ENCODE measurements at regions not wholly inside any gene's neighbourhood (a gene's known extent, or its start where the extent isn't known, plus 50 kb on each side); places are given as distances from the start of the nearest gene placed in this dataset.

- peaks cover 8% of the 10 kb centered on the region for H3K9me3 ChIP-seq (ENCODE audit: insufficient read depth, low read length)
- no peak for DNase-seq (ENCODE audit: low read depth, low spot score)
- H3K9ac ChIP-seq (ENCODE audit: insufficient read length, low read depth), result no peak overlapping the region
- H3K36me3 ChIP-seq (ENCODE audit: insufficient read depth, insufficient read length, low read length), result no peaks in the 10 kb centered on the region
- no peaks in the 10 kb centered on the region for H3K27me3 ChIP-seq (ENCODE audit: insufficient read depth, insufficient read length)
- no peaks in the 10 kb centered on the region for H3K4me1 ChIP-seq (ENCODE audit: insufficient read depth, insufficient read length)
- TF ChIP-seq ZNF274 (IDR thresholded peaks at IDR 0.05; ENCODE audit: low read depth, low read length), result no peak
- TF ChIP-seq SUZ12 (IDR thresholded peaks at IDR 0.05; ENCODE audit: extremely low read depth, insufficient read depth, insufficient read length), result no peak
- no peak for TF ChIP-seq YY1 (IDR thresholded peaks at IDR 0.05; ENCODE audit: insufficient read depth, insufficient read length)
- H3K4me3 ChIP-seq (ENCODE audit: insufficient read length, low read depth), result no peak overlapping the region
Observed at GRCh38 chr3:194971009-194971408, 285.3 kb downstream of the FAM43A start.

- TF ChIP-seq SUZ12 (IDR thresholded peaks at IDR 0.05; ENCODE audit: extremely low read depth, insufficient read depth, insufficient read length) (no peak), YY1 (IDR thresholded peaks at IDR 0.05; ENCODE audit: insufficient read depth, insufficient read length) (no peak), ZNF274 (IDR thresholded peaks at IDR 0.05; ENCODE audit: low read depth, low read length) (no peak)
- peaks cover 8% of the 10 kb centered on the region for H3K9me3 ChIP-seq (ENCODE audit: insufficient read depth, low read length)
- H3K27me3 ChIP-seq (ENCODE audit: insufficient read depth, insufficient read length), result no peaks in the 10 kb centered on the region
- H3K36me3 ChIP-seq (ENCODE audit: insufficient read depth, insufficient read length, low read length), result no peaks in the 10 kb centered on the region
- no peaks in the 10 kb centered on the region for H3K4me1 ChIP-seq (ENCODE audit: insufficient read depth, insufficient read length)
- no peak overlapping the region for H3K4me3 ChIP-seq (ENCODE audit: insufficient read length, low read depth)
- H3K9ac ChIP-seq (ENCODE audit: insufficient read length, low read depth), result no peak overlapping the region
- DNase-seq (ENCODE audit: low read depth, low spot score), result no peak
Observed at GRCh38 chr3:194971965-194972364, 286.3 kb downstream of the FAM43A start.

- H3K4me1 ChIP-seq (ENCODE audit: insufficient read depth, insufficient read length), result no peaks in the 10 kb centered on the region
- no peak overlapping the region for H3K9ac ChIP-seq (ENCODE audit: insufficient read length, low read depth)
- TF ChIP-seq SUZ12 (IDR thresholded peaks at IDR 0.05; ENCODE audit: extremely low read depth, insufficient read depth, insufficient read length) (no peak), YY1 (IDR thresholded peaks at IDR 0.05; ENCODE audit: insufficient read depth, insufficient read length) (no peak), ZNF274 (IDR thresholded peaks at IDR 0.05; ENCODE audit: low read depth, low read length) (no peak)
- DNase-seq (ENCODE audit: low read depth, low spot score), result no peak
- H3K4me3 ChIP-seq (ENCODE audit: insufficient read length, low read depth), result no peak overlapping the region
- H3K36me3 ChIP-seq (ENCODE audit: insufficient read depth, insufficient read length, low read length), result no peaks in the 10 kb centered on the region
- H3K27me3 ChIP-seq (ENCODE audit: insufficient read depth, insufficient read length), result no peaks in the 10 kb centered on the region
- H3K9me3 ChIP-seq (ENCODE audit: insufficient read depth, low read length), result peaks cover 8% of the 10 kb centered on the region
Observed at GRCh38 chr3:194972641-194973040, 287.0 kb downstream of the FAM43A start.

DNA sequence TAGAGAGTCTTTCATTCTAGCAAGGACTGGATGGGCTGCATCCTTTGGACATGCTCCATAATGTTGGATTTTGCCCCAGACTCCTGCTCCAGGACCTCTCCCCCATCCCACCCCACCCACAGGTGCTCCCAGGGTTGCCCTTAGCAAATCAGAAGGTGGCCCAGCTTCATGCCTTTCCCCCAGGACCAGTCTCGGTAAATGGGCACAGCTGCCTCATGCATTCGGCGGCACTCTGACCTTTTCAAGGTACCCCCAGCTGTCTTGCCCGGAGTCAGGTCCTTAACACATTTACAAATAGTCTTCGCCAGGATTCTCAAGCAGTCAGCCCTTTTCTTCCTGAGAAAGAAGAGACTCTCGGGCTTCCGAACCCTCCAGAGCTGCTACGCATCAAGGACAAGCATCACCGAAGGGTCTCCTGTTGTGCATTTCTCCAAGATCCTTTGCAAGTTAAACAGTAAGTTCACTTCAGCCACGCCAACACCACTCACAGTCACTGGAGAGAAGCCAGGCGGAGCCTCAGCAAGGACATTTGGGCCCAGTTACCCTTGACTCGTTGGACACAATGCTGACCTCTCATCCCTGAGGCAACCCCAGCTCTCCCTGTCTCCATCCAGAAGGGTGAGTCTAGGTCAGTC is 287.8 kb downstream of the FAM43A start:
- no peak for TF ChIP-seq SUZ12 (IDR thresholded peaks at IDR 0.05; ENCODE audit: extremely low read depth, insufficient read depth, insufficient read length)
- no peak for TF ChIP-seq ZNF274 (IDR thresholded peaks at IDR 0.05; ENCODE audit: low read depth, low read length)
- TF ChIP-seq YY1 (IDR thresholded peaks at IDR 0.05; ENCODE audit: insufficient read depth, insufficient read length), result no peak

DNA sequence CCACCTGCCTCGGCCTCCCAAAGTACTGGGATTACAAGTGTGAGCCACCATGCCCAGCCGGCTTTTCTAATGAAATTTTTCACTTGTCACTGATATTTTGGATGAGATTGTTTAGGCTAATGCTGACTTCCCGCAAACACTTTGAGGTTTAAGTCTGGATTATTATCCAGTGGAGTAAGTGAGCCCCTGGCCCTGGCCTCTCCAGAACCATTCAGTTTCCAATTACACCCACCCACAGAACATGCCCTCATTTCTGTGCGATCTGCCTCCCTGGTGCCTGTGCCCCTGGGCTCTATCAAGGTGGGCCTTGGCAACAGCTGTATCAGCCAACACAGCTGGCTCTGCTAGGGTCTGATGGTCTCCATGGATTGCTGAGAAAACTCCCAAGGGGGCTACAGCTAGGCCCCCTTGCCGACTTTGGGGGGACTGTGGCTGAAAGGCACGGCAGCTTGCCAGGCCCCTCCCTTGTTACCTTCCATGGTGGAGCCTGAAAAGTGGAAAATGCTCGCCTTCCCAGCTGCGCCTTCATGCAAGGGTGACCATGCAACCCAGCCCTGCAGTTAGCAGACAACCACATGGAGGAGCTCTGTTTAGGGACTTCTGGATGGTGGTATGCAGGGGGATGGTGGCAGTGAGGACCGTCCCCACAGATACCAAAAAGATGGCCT is 288.9 kb downstream of the FAM43A start:
- H3K4me1 ChIP-seq (ENCODE audit: insufficient read depth, insufficient read length), result no peaks in the 10 kb centered on the region
- peaks cover 8% of the 10 kb centered on the region for H3K9me3 ChIP-seq (ENCODE audit: insufficient read depth, low read length)
- no peak for TF ChIP-seq SUZ12 (IDR thresholded peaks at IDR 0.05; ENCODE audit: extremely low read depth, insufficient read depth, insufficient read length)
- no peak for TF ChIP-seq ZNF274 (IDR thresholded peaks at IDR 0.05; ENCODE audit: low read depth, low read length)
- no peak for TF ChIP-seq YY1 (IDR thresholded peaks at IDR 0.05; ENCODE audit: insufficient read depth, insufficient read length)
- no peaks in the 10 kb centered on the region for H3K36me3 ChIP-seq (ENCODE audit: insufficient read depth, insufficient read length, low read length)
- no peaks in the 10 kb centered on the region for H3K27me3 ChIP-seq (ENCODE audit: insufficient read depth, insufficient read length)
- H3K9ac ChIP-seq (ENCODE audit: insufficient read length, low read depth), result no peak overlapping the region
- no peak overlapping the region for H3K4me3 ChIP-seq (ENCODE audit: insufficient read length, low read depth)
- no peak for DNase-seq (ENCODE audit: low read depth, low spot score)

More for the DNA sequence above, 287.8 kb downstream of the FAM43A start:
- Histone ChIP-seq H3K27me3 (ENCODE audit: insufficient read depth, insufficient read length) (no peaks in the 10 kb centered on the region), H3K4me1 (ENCODE audit: insufficient read depth, insufficient read length) (no peaks in the 10 kb centered on the region), H3K4me3 (ENCODE audit: insufficient read length, low read depth) (no peak overlapping the region), H3K9me3 (ENCODE audit: insufficient read depth, low read length) (peaks cover 8% of the 10 kb centered on the region), H3K9ac (ENCODE audit: insufficient read length, low read depth) (no peak overlapping the region), H3K36me3 (ENCODE audit: insufficient read depth, insufficient read length, low read length) (no peaks in the 10 kb centered on the region)
- no peak for DNase-seq (ENCODE audit: low read depth, low spot score)

GRCh38 chr3:194976049-194976451 is 290.4 kb downstream of the FAM43A start:
- no peak for DNase-seq (ENCODE audit: low read depth, low spot score)
- Histone ChIP-seq H3K4me3 (ENCODE audit: insufficient read length, low read depth) (no peak overlapping the region), H3K36me3 (ENCODE audit: insufficient read depth, insufficient read length, low read length) (no peaks in the 10 kb centered on the region), H3K27me3 (ENCODE audit: insufficient read depth, insufficient read length) (no peaks in the 10 kb centered on the region), H3K9me3 (ENCODE audit: insufficient read depth, low read length) (0 out of 2 replicates have a peak, but pooled peaks cover under 1% of the 10 kb centered on the region), H3K9ac (ENCODE audit: insufficient read length, low read depth) (no peak overlapping the region), H3K4me1 (ENCODE audit: insufficient read depth, insufficient read length) (no peaks in the 10 kb centered on the region)
- TF ChIP-seq ZNF274 (IDR thresholded peaks at IDR 0.05; ENCODE audit: low read depth, low read length) (no peak), YY1 (IDR thresholded peaks at IDR 0.05; ENCODE audit: insufficient read depth, insufficient read length) (no peak), SUZ12 (IDR thresholded peaks at IDR 0.05; ENCODE audit: extremely low read depth, insufficient read depth, insufficient read length) (no peak)

GRCh38 chr3:194976874-194977273 is 291.2 kb downstream of the FAM43A start:
- no peaks in the 10 kb centered on the region for H3K36me3 ChIP-seq (ENCODE audit: insufficient read depth, insufficient read length, low read length)
- TF ChIP-seq YY1 (IDR thresholded peaks at IDR 0.05; ENCODE audit: insufficient read depth, insufficient read length) (no peak), ZNF274 (IDR thresholded peaks at IDR 0.05; ENCODE audit: low read depth, low read length) (no peak), SUZ12 (IDR thresholded peaks at IDR 0.05; ENCODE audit: extremely low read depth, insufficient read depth, insufficient read length) (no peak)
- DNase-seq (ENCODE audit: low read depth, low spot score), result no peak
- H3K9me3 ChIP-seq (ENCODE audit: insufficient read depth, low read length), result peaks cover 9% of the 10 kb centered on the region; the same call in 1 of the 2 replicates
- no peaks in the 10 kb centered on the region for H3K27me3 ChIP-seq (ENCODE audit: insufficient read depth, insufficient read length)
- no peak overlapping the region for H3K9ac ChIP-seq (ENCODE audit: insufficient read length, low read depth)
- H3K4me3 ChIP-seq (ENCODE audit: insufficient read length, low read depth), result no peak overlapping the region
- no peaks in the 10 kb centered on the region for H3K4me1 ChIP-seq (ENCODE audit: insufficient read depth, insufficient read length)

All from NT2/D1 (cell line).